DND-41 (cell line): ENCODE measurements at regions not wholly inside any gene's neighbourhood (a gene's known extent, or its start where the extent isn't known, plus 50 kb on each side); places are given as distances from the start of the nearest gene placed in this dataset.

Experiments
- EZH2 ChIP-seq: IDR thresholded peaks from 3 replicates; pipeline ENCODE4 v1.6.1; 2012; ENCODE audit warnings: borderline replicate concordance, low read depth, mild to moderate bottlenecking, moderate library complexity, low read length, inconsistent platforms; ENCODE audit not compliant: severe bottlenecking
- TF ChIP-seq, protein P1 (sequence below): IDR thresholded peaks from 2 replicates; pipeline ENCODE4 v1.5.1; 2012; ENCODE audit warnings: borderline replicate concordance, low read length, moderate library complexity, mild to moderate bottlenecking; ENCODE audit not compliant: poor library complexity, severe bottlenecking; ENCODE audit errors: extremely low read depth

DNA sequence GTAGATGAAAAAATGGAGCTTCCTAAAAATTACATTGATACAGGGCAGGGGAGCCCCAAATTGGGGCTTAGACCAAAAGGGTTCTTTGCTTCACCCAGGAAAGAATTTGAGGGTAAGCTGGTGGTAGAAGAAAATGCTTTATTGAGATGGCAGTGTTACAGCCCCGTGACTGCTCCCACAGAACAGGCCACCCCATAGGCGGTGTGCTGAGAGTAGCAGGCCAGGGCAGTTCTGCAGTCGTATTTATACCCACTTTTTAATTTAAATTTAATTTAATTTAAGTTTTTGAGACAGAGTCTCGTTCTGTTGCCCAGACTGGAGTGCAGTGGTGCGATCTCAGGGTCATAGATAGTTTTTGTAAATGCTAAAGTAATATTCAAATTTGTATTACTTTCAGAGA, 265.0 kb downstream of the CDH26 start:
- no peak for TF ChIP-seq EZH2
- TF ChIP-seq, protein P1, sequence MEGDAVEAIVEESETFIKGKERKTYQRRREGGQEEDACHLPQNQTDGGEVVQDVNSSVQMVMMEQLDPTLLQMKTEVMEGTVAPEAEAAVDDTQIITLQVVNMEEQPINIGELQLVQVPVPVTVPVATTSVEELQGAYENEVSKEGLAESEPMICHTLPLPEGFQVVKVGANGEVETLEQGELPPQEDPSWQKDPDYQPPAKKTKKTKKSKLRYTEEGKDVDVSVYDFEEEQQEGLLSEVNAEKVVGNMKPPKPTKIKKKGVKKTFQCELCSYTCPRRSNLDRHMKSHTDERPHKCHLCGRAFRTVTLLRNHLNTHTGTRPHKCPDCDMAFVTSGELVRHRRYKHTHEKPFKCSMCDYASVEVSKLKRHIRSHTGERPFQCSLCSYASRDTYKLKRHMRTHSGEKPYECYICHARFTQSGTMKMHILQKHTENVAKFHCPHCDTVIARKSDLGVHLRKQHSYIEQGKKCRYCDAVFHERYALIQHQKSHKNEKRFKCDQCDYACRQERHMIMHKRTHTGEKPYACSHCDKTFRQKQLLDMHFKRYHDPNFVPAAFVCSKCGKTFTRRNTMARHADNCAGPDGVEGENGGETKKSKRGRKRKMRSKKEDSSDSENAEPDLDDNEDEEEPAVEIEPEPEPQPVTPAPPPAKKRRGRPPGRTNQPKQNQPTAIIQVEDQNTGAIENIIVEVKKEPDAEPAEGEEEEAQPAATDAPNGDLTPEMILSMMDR, result no peak
